ENCODE measurements at regions not wholly inside any gene's neighbourhood (a gene's known extent, or its start where the extent isn't known, plus 50 kb on each side); places are given as distances from the start of the nearest gene placed in this dataset.

DNA sequence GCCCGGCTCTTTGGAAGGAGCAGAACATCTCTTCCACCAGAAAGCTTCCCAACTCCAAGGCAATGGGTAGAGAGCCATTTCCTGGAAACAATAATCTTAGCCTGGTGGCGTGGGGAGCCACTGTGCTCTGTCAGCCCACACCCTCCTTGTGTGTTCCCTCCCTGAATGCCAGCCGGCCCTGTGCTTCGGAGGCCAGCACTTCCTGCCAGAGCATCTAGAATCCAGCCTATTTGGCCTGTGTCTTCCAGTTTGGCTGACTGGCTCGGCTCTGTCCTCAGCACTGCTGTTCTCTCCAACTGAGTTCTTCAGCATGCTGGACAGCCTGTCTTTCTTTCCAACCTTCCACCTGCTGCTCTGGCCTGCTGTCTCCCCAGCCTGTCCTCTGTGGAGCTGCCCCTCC lies 349.3 kb downstream of the MFSD1 start:
- no peaks in the 10 kb centered on the region for H3K79me2 ChIP-seq (ENCODE audit: insufficient read depth)
- no peak overlapping the region for H2AFZ ChIP-seq (ENCODE audit: low read depth)
- ChIA-PET POLR2A (no interaction called here), CTCF (no interaction called here)
- H3K36me3 ChIP-seq (replicated peaks in 1 of 2; ENCODE audit: control insufficient read depth in 1 of 2, insufficient read depth in 2 of 2, low read length in 1 of 2): no peaks in the 10 kb centered on the region
- H3K4me2 ChIP-seq: no peak overlapping the region
- H4K20me1 ChIP-seq (ENCODE audit: insufficient read depth): no peaks in the 10 kb centered on the region
- H3K4me1 ChIP-seq (ENCODE audit: control insufficient read depth in 1 of 2, insufficient read depth in 2 of 2, low read depth in 1 of 2, low read length in 1 of 2): 0 out of 4 replicates have a peak, but pooled peaks cover 0 to 6% of the 10 kb centered on the region in 2 experiments
- H3K27me3 ChIP-seq (ENCODE audit: insufficient read depth): no peaks in the 10 kb centered on the region
- H3K9ac ChIP-seq: no peak overlapping the region
- no peak overlapping the region for H3K4me3 ChIP-seq (ENCODE audit: low read depth in 2 of 2, low read length in 1 of 2)
- TF ChIP-seq, protein P1, sequence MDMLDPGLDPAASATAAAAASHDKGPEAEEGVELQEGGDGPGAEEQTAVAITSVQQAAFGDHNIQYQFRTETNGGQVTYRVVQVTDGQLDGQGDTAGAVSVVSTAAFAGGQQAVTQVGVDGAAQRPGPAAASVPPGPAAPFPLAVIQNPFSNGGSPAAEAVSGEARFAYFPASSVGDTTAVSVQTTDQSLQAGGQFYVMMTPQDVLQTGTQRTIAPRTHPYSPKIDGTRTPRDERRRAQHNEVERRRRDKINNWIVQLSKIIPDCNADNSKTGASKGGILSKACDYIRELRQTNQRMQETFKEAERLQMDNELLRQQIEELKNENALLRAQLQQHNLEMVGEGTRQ (IDR thresholded peaks at IDR 0.05; ENCODE audit: borderline replicate concordance, low read depth, low read length): no peak
- TF ChIP-seq FOXM1 (IDR thresholded peaks at IDR 0.05; ENCODE audit: low read depth): no peak
- TF ChIP-seq, protein P2, sequence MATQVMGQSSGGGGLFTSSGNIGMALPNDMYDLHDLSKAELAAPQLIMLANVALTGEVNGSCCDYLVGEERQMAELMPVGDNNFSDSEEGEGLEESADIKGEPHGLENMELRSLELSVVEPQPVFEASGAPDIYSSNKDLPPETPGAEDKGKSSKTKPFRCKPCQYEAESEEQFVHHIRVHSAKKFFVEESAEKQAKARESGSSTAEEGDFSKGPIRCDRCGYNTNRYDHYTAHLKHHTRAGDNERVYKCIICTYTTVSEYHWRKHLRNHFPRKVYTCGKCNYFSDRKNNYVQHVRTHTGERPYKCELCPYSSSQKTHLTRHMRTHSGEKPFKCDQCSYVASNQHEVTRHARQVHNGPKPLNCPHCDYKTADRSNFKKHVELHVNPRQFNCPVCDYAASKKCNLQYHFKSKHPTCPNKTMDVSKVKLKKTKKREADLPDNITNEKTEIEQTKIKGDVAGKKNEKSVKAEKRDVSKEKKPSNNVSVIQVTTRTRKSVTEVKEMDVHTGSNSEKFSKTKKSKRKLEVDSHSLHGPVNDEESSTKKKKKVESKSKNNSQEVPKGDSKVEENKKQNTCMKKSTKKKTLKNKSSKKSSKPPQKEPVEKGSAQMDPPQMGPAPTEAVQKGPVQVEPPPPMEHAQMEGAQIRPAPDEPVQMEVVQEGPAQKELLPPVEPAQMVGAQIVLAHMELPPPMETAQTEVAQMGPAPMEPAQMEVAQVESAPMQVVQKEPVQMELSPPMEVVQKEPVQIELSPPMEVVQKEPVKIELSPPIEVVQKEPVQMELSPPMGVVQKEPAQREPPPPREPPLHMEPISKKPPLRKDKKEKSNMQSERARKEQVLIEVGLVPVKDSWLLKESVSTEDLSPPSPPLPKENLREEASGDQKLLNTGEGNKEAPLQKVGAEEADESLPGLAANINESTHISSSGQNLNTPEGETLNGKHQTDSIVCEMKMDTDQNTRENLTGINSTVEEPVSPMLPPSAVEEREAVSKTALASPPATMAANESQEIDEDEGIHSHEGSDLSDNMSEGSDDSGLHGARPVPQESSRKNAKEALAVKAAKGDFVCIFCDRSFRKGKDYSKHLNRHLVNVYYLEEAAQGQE (IDR thresholded peaks at IDR 0.05; ENCODE audit: low read depth, low read length): 0 out of 2 replicates have a peak, but pooled peaks have one; percentile 21
- TF ChIP-seq, protein P3, sequence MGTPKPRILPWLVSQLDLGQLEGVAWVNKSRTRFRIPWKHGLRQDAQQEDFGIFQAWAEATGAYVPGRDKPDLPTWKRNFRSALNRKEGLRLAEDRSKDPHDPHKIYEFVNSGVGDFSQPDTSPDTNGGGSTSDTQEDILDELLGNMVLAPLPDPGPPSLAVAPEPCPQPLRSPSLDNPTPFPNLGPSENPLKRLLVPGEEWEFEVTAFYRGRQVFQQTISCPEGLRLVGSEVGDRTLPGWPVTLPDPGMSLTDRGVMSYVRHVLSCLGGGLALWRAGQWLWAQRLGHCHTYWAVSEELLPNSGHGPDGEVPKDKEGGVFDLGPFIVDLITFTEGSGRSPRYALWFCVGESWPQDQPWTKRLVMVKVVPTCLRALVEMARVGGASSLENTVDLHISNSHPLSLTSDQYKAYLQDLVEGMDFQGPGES (IDR thresholded peaks at IDR 0.05; ENCODE audit: low read depth, low read length): no peak
- TF ChIP-seq, protein P4, sequence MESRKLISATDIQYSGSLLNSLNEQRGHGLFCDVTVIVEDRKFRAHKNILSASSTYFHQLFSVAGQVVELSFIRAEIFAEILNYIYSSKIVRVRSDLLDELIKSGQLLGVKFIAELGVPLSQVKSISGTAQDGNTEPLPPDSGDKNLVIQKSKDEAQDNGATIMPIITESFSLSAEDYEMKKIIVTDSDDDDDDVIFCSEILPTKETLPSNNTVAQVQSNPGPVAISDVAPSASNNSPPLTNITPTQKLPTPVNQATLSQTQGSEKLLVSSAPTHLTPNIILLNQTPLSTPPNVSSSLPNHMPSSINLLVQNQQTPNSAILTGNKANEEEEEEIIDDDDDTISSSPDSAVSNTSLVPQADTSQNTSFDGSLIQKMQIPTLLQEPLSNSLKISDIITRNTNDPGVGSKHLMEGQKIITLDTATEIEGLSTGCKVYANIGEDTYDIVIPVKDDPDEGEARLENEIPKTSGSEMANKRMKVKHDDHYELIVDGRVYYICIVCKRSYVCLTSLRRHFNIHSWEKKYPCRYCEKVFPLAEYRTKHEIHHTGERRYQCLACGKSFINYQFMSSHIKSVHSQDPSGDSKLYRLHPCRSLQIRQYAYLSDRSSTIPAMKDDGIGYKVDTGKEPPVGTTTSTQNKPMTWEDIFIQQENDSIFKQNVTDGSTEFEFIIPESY (IDR thresholded peaks at IDR 0.05; ENCODE audit: borderline replicate concordance, low read depth): no peak
- H3K9me3 ChIP-seq: no peaks in the 10 kb centered on the region
- H3K9me2 ChIP-seq: no peaks in the 10 kb centered on the region
- no peak overlapping the region for H3K27ac ChIP-seq (ENCODE audit: low read depth in 2 of 2, low read length in 1 of 2)
- no peak for DNase-seq
- WGBS (ENCODE audit: low lambda C conversion rate): 74% methylated on average over 2 of the region's 5 CpGs
- H3F3A ChIP-seq (replicated peaks; ENCODE audit: insufficient read depth): no peaks in the 10 kb centered on the region

DNA sequence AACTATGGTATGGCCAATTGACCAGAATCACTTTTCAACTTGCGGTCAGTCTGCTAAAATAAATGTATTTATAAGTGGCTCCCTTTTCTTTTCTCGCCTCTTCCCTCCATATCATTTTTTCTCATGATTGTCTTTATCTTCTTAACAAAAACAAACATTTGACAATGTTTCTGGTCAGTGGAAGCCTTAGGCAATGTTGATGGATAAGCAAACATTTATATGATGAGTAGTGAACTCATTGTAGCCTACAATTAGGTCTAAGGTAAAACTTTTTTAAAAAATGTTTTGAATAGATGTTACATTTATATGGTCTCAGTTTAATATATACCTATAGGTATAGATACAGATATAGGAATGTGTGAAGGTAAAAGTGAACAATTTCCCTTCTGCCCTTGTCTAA lies 355.4 kb downstream of the MFSD1 start:
- no peak overlapping the region for H3K27ac ChIP-seq (ENCODE audit: low read depth in 2 of 2, low read length in 1 of 2)
- CTCF ChIA-PET: no interaction called here
- POLR2A ChIA-PET: no interaction called here
- no peaks in the 10 kb centered on the region for H3K79me2 ChIP-seq (ENCODE audit: insufficient read depth)
- H3K36me3 ChIP-seq (replicated peaks in 1 of 2; ENCODE audit: control insufficient read depth in 1 of 2, insufficient read depth in 2 of 2, low read length in 1 of 2): no peaks in the 10 kb centered on the region
- H3K9me3 ChIP-seq: no peaks in the 10 kb centered on the region
- WGBS (ENCODE audit: low lambda C conversion rate): 86% methylated on average over 2 of the region's 2 CpGs
- no peak overlapping the region for H3K4me3 ChIP-seq (ENCODE audit: low read depth in 2 of 2, low read length in 1 of 2)
- no peaks in the 10 kb centered on the region for H3K27me3 ChIP-seq (ENCODE audit: insufficient read depth)
- no peaks in the 10 kb centered on the region for H3K4me1 ChIP-seq (ENCODE audit: control insufficient read depth in 1 of 2, insufficient read depth in 2 of 2, low read depth in 1 of 2, low read length in 1 of 2)
- H3K9me2 ChIP-seq: no peaks in the 10 kb centered on the region
- H3K9ac ChIP-seq: no peak overlapping the region
- H3F3A ChIP-seq (replicated peaks; ENCODE audit: insufficient read depth): no peaks in the 10 kb centered on the region
- H4K20me1 ChIP-seq (ENCODE audit: insufficient read depth): no peaks in the 10 kb centered on the region
- no peak for DNase-seq
- no peak overlapping the region for H3K4me2 ChIP-seq
- no peak overlapping the region for H2AFZ ChIP-seq (ENCODE audit: low read depth)
- no peak for TF ChIP-seq FOSL2 (IDR thresholded peaks at IDR 0.05; ENCODE audit: borderline replicate concordance, low read depth)
- TF ChIP-seq FOXJ3 (CRISPR knock-in tag; IDR thresholded peaks at IDR 0.05): no peak
- TF ChIP-seq RFX5 (IDR thresholded peaks at IDR 0.05; ENCODE audit: low read length): no peak
- TF ChIP-seq, protein P5, sequence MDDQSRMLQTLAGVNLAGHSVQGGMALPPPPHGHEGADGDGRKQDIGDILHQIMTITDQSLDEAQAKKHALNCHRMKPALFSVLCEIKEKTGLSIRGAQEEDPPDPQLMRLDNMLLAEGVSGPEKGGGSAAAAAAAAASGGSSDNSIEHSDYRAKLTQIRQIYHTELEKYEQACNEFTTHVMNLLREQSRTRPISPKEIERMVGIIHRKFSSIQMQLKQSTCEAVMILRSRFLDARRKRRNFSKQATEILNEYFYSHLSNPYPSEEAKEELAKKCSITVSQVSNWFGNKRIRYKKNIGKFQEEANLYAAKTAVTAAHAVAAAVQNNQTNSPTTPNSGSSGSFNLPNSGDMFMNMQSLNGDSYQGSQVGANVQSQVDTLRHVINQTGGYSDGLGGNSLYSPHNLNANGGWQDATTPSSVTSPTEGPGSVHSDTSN (IDR thresholded peaks at IDR 0.05): no peak
- no peak for TF ChIP-seq CHD2 (IDR thresholded peaks at IDR 0.05; ENCODE audit: low read length, partially characterized antibody)
- TF ChIP-seq, protein P2 (IDR thresholded peaks at IDR 0.05; ENCODE audit: low read depth, low read length): no peak
- no peak for TF ChIP-seq SMC3 (IDR thresholded peaks at IDR 0.05; ENCODE audit: low read depth, low read length)
- no peak for TF ChIP-seq RXRA (IDR thresholded peaks at IDR 0.05; ENCODE audit: borderline replicate concordance, low read depth)
- TF ChIP-seq NFIC (IDR thresholded peaks at IDR 0.05; ENCODE audit: borderline replicate concordance): no peak
- no peak for TF ChIP-seq ELF1 (IDR thresholded peaks at IDR 0.05)
